GM12864 (cell line): ENCODE measurements at regions not wholly inside any gene's neighbourhood (a gene's known extent, or its start where the extent isn't known, plus 50 kb on each side); places are given as distances from the start of the nearest gene placed in this dataset.
A peak's percentile ranks its signal among the peaks of the same experiment; 100 is the strongest.

Experiments used
- DNase-seq: peaks from one replicate; pipeline ENCODE4 v3.0.0-alpha.2; 2011; ENCODE audit warnings: low read depth
- H3K4me3 ChIP-seq: 2 replicates; pipeline ENCODE4 v1.5.1; 2011; ENCODE audit warnings: mild to moderate bottlenecking, low read depth, low read length, control low read depth
- CTCF ChIP-seq: IDR thresholded peaks from 2 replicates; pipeline ENCODE4 v1.5.1; 2011; ENCODE audit warnings: low read depth, mild to moderate bottlenecking, moderate library complexity, low read length, control low read depth, inconsistent platforms; ENCODE audit errors: missing control alignments

GRCh38 chr11:43124272-43124935, 187.4 kb upstream of the API5 start:
- no peak overlapping the region for H3K4me3 ChIP-seq
- DNase-seq, result no peak
- TF ChIP-seq CTCF, result no peak

GRCh38 chr11:43129329-43129728, 182.5 kb upstream of the API5 start:
- DNase-seq, result no peak
- TF ChIP-seq CTCF, result no peak
- H3K4me3 ChIP-seq, result no peak overlapping the region

GRCh38 chr11:43130616-43131015, 181.2 kb upstream of the API5 start:
- no peak overlapping the region for H3K4me3 ChIP-seq
- DNase-seq, result no peak
- TF ChIP-seq CTCF, result no peak

GRCh38 chr11:43135966-43136534, 175.7 kb upstream of the API5 start:
- H3K4me3 ChIP-seq, result no peak overlapping the region
- no peak for DNase-seq
- TF ChIP-seq CTCF, result no peak

GRCh38 chr11:43138621-43139140, 173.1 kb upstream of the API5 start:
- DNase-seq, result no peak
- H3K4me3 ChIP-seq, result no peak overlapping the region
- TF ChIP-seq CTCF, result no peak

- DNase-seq, result peak; percentile 16
- TF ChIP-seq CTCF, result no peak
- H3K4me3 ChIP-seq, result no peak overlapping the region
Observed at GRCh38 chr11:43145653-43146052, 166.1 kb upstream of the API5 start.

GRCh38 chr11:43150697-43151096, 161.1 kb upstream of the API5 start:
- TF ChIP-seq CTCF, result no peak
- DNase-seq, result no peak
- no peak overlapping the region for H3K4me3 ChIP-seq
